ENCODE measurements at regions not wholly inside any gene's neighbourhood (a gene's known extent, or its start where the extent isn't known, plus 50 kb on each side); places are given as distances from the start of the nearest gene placed in this dataset.

GRCh38 chr6:164905311-164905710, 404.1 kb downstream of the C6orf118 start:
- no peak for TF ChIP-seq CTCF (IDR thresholded peaks at IDR 0.05; ENCODE audit: insufficient read depth, low read length, poor library complexity, severe bottlenecking)
- H3K27me3 ChIP-seq (ENCODE audit: control insufficient read depth, insufficient read depth, low read length) = no peaks in the 10 kb centered on the region
- no peak overlapping the region for H3K4me3 ChIP-seq (ENCODE audit: low read depth, low read length)
- H3K36me3 ChIP-seq (ENCODE audit: control insufficient read depth, insufficient read depth, low read length) = no peaks in the 10 kb centered on the region
- no peak for DNase-seq (ENCODE audit: low read depth)

- no peak overlapping the region for H3K4me3 ChIP-seq (ENCODE audit: low read depth, low read length)
- DNase-seq (ENCODE audit: low read depth) = no peak
- no peaks in the 10 kb centered on the region for H3K36me3 ChIP-seq (ENCODE audit: control insufficient read depth, insufficient read depth, low read length)
- TF ChIP-seq CTCF (IDR thresholded peaks at IDR 0.05; ENCODE audit: insufficient read depth, low read length, poor library complexity, severe bottlenecking) = no peak
- H3K27me3 ChIP-seq (ENCODE audit: control insufficient read depth, insufficient read depth, low read length) = no peaks in the 10 kb centered on the region
These were observed 411.0 kb downstream of the C6orf118 start for GRCh38 chr6:164898412-164898811.

- Histone ChIP-seq H3K36me3 (ENCODE audit: control insufficient read depth, insufficient read depth, low read length) (no peaks in the 10 kb centered on the region), H3K4me3 (ENCODE audit: low read depth, low read length) (no peak overlapping the region), H3K27me3 (ENCODE audit: control insufficient read depth, insufficient read depth, low read length) (no peaks in the 10 kb centered on the region)
- no peak for TF ChIP-seq CTCF (IDR thresholded peaks at IDR 0.05; ENCODE audit: insufficient read depth, low read length, poor library complexity, severe bottlenecking)
- no peak for DNase-seq (ENCODE audit: low read depth)
These were observed 411.7 kb downstream of the C6orf118 start for GRCh38 chr6:164897523-164898235.

- Histone ChIP-seq H3K27me3 (ENCODE audit: control insufficient read depth, insufficient read depth, low read length) (no peaks in the 10 kb centered on the region), H3K4me3 (ENCODE audit: low read depth, low read length) (no peak overlapping the region), H3K36me3 (ENCODE audit: control insufficient read depth, insufficient read depth, low read length) (no peaks in the 10 kb centered on the region)
- no peak for DNase-seq (ENCODE audit: low read depth)
- TF ChIP-seq CTCF (IDR thresholded peaks at IDR 0.05; ENCODE audit: insufficient read depth, low read length, poor library complexity, severe bottlenecking) = no peak
These were observed 419.4 kb downstream of the C6orf118 start for GRCh38 chr6:164889980-164890379.

GRCh38 chr6:164887660-164888059, 421.7 kb downstream of the C6orf118 start:
- no peak for TF ChIP-seq CTCF (IDR thresholded peaks at IDR 0.05; ENCODE audit: insufficient read depth, low read length, poor library complexity, severe bottlenecking)
- no peak for DNase-seq (ENCODE audit: low read depth)
- H3K4me3 ChIP-seq (ENCODE audit: low read depth, low read length) = no peak overlapping the region
- no peaks in the 10 kb centered on the region for H3K36me3 ChIP-seq (ENCODE audit: control insufficient read depth, insufficient read depth, low read length)
- H3K27me3 ChIP-seq (ENCODE audit: control insufficient read depth, insufficient read depth, low read length) = no peaks in the 10 kb centered on the region

- TF ChIP-seq CTCF (IDR thresholded peaks at IDR 0.05; ENCODE audit: insufficient read depth, low read length, poor library complexity, severe bottlenecking) = no peak
- Histone ChIP-seq H3K36me3 (ENCODE audit: control insufficient read depth, insufficient read depth, low read length) (no peaks in the 10 kb centered on the region), H3K4me3 (ENCODE audit: low read depth, low read length) (no peak overlapping the region), H3K27me3 (ENCODE audit: control insufficient read depth, insufficient read depth, low read length) (no peaks in the 10 kb centered on the region)
- DNase-seq (ENCODE audit: low read depth) = no peak
These were observed 427.2 kb downstream of the C6orf118 start for GRCh38 chr6:164882236-164882635.
